Transverse colon (tissue), 4 donors: ENCODE measurements at regions not wholly inside any gene's neighbourhood (a gene's known extent, or its start where the extent isn't known, plus 50 kb on each side); places are given as distances from the start of the nearest gene placed in this dataset.
"Not testable (repeated sequence)": the region's sequence is repeated elsewhere in the genome, so short reads cannot be mapped to it uniquely, and the experiment has no call there.

Experiments
- DNase-seq: peaks from one replicate; pipeline ENCODE4 v3.0.0-alpha.2; 2019
- H3K27ac ChIP-seq, 4 donors: fragments of 200-600 bp; sonication (generic); 2 replicates each; pipeline ENCODE4 v1.5.1; 2016 to 2018; ENCODE audit warnings: inconsistent platforms in 4 of 4
- H3K27me3 ChIP-seq: fragments of 200-600 bp; sonication (generic); 2 replicates; pipeline ENCODE4 v1.5.1; 2017; ENCODE audit warnings: inconsistent platforms
- H3K36me3 ChIP-seq, 4 donors: fragments of 200-600 bp; sonication (generic); 2 replicates each; pipeline ENCODE4 v1.5.1; 2017 to 2019; ENCODE audit warnings: inconsistent platforms in 4 of 4
- H3K4me1 ChIP-seq, 4 donors: fragments of 200-600 bp; sonication (generic); 2 replicates each; pipeline ENCODE4 v1.5.1; 2017 to 2020; ENCODE audit warnings: inconsistent platforms in 4 of 4
- H3K4me3 ChIP-seq, 4 donors: fragments of 200-600 bp; sonication (generic); 1 replicate in 1 of 4; 2 replicates in 3 of 4; pipeline versions ENCODE4 v1.5.1 to v1.6.1; 2017 to 2019; ENCODE audit warnings: inconsistent platforms in 4 of 4
- H3K9me3 ChIP-seq, 2 donors: fragments of 200-600 bp; sonication (generic); 2 replicates each; pipeline ENCODE4 v1.5.1; 2017 to 2019; ENCODE audit warnings: inconsistent platforms in 2 of 2
- EP300 ChIP-seq: sonication (generic); formaldehyde crosslinking; IDR thresholded peaks from one replicate; pipeline ENCODE4 v1.6.1; 2017; ENCODE audit warnings: antibody characterized with exemption, low read depth
- POLR2A ChIP-seq: fragments of 450-650 bp; IDR thresholded peaks from one replicate; pipeline ENCODE4 v1.6.1; 2016; ENCODE audit warnings: antibody characterized with exemption, mild to moderate bottlenecking, moderate library complexity
- POLR2AphosphoS5 ChIP-seq, 3 donors: sonication (generic); formaldehyde crosslinking; IDR thresholded peaks; one replicate each; pipeline ENCODE4 v1.6.1; 2016; ENCODE audit warnings: antibody characterized with exemption in 3 of 3
- WGBS, 2 donors: methylation state at CpG; one replicate each; pipeline ENCODE4 v1.1.5; 2018; ENCODE audit warnings: low coverage in 1 of 2; 5-methylcytosine and 5-hydroxymethylcytosine counted together
- in situ Hi-C, 4 donors: fragments of 200-750 bp; cut with MboI; loops; one replicate each; pipeline versions ENCODE4 v1.15.0 to v1.15.1; 2017; ENCODE audit warnings: low sequenced_read_pairs in 3 of 4, low pct_ligation_motif_present in 1 of 4, low pct_unique_long_range_greater_than_20kb in 1 of 4
- intact Hi-C: fragments of 100-400 bp; cut with DNase I; formaldehyde crosslinking; loops from one replicate; pipeline ENCODE4 v1.15.1; 2023; ENCODE audit warnings: low total_unique reads
- TF ChIP-seq, protein P1 (sequence below), 5 experiments: fragments of 200-600 bp in 3 of 5; fragments of 450-650 bp in 2 of 5; sonication (generic) in 3 of 5; IDR thresholded peaks; 1 replicate in 2 of 5; 2 replicates in 3 of 5; pipeline ENCODE4 v1.5.1; 2016 to 2017; ENCODE audit warnings: antibody characterized with exemption in 5 of 5, inconsistent platforms in 3 of 5, mild to moderate bottlenecking in 2 of 5, moderate library complexity in 1 of 5

DNA sequence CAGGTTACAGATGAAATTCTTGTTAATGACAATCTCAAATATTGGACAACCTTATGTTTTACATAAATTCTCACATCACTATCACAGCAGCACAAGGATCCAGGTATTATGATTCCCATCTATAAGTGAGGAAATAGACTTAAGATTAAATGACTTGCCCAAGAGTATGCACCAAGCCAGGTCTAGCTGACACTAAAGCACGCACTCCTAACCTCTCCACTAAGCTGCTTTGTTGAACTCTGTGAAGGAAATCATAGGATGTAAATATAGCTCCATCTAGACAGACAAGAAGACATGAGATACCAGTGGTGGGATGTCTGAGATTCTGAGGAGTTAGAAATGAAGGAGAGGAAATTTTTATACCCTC is 87.9 kb downstream of the PHLDA1 start:
- in situ Hi-C loops (no loop called here), intact Hi-C loops (no loop called here)
- H3K4me1 ChIP-seq: peaks cover 4 to 13% (median 6%) of the 10 kb centered on the region in 4 donors
- peak overlapping the region; percentile 46 to 75 (median 68) for H3K27ac ChIP-seq
- WGBS, 2 donors: 78% methylated on average over 1 of the region's 1 CpG; no CpG with 5 or more reads in 1 of the 2 donors
- no peaks in the 10 kb centered on the region for H3K9me3 ChIP-seq
- TF ChIP-seq EP300 (no peak), POLR2A (no peak), POLR2AphosphoS5 (IDR thresholded peaks at IDR 0.05) (no peak)
- TF ChIP-seq, protein P1, sequence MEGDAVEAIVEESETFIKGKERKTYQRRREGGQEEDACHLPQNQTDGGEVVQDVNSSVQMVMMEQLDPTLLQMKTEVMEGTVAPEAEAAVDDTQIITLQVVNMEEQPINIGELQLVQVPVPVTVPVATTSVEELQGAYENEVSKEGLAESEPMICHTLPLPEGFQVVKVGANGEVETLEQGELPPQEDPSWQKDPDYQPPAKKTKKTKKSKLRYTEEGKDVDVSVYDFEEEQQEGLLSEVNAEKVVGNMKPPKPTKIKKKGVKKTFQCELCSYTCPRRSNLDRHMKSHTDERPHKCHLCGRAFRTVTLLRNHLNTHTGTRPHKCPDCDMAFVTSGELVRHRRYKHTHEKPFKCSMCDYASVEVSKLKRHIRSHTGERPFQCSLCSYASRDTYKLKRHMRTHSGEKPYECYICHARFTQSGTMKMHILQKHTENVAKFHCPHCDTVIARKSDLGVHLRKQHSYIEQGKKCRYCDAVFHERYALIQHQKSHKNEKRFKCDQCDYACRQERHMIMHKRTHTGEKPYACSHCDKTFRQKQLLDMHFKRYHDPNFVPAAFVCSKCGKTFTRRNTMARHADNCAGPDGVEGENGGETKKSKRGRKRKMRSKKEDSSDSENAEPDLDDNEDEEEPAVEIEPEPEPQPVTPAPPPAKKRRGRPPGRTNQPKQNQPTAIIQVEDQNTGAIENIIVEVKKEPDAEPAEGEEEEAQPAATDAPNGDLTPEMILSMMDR (IDR thresholded peaks at IDR 0.05): no peak
- no peak overlapping the region for H3K4me3 ChIP-seq
- no peaks in the 10 kb centered on the region for H3K36me3 ChIP-seq
- DNase-seq: no peak
- H3K27me3 ChIP-seq: no peaks in the 10 kb centered on the region

GRCh38 chr12:75941661-75942060 is 89.9 kb downstream of the PHLDA1 start:
- peaks cover 4 to 13% (median 6%) of the 10 kb centered on the region in 4 donors for H3K4me1 ChIP-seq
- no CpG with 5 or more reads among the region's 31 CpGs for WGBS, 2 donors
- H3K9me3 ChIP-seq, H3K27me3 ChIP-seq, in situ Hi-C loops, intact Hi-C loops, H3K4me3 ChIP-seq, H3K27ac ChIP-seq, H3K36me3 ChIP-seq, DNase-seq: not testable (repeated sequence)

- H3K4me1 ChIP-seq: peaks cover 0 to 9% (median 4%) of the 10 kb centered on the region in 4 donors
- intact Hi-C loops (no loop called here), in situ Hi-C loops (no loop called here)
- H3K27ac ChIP-seq: no peak overlapping the region
- WGBS, 2 donors: 66 to 79% methylated on average over 5 of the region's 5 CpGs
- no peak overlapping the region for H3K4me3 ChIP-seq
- H3K27me3 ChIP-seq: no peaks in the 10 kb centered on the region
- H3K9me3 ChIP-seq: no peaks in the 10 kb centered on the region
- H3K36me3 ChIP-seq: no peaks in the 10 kb centered on the region
- DNase-seq: no peak
- TF ChIP-seq POLR2AphosphoS5 (IDR thresholded peaks at IDR 0.05): no peak
- TF ChIP-seq POLR2A: no peak
- no peak for TF ChIP-seq EP300
- TF ChIP-seq, protein P1 (IDR thresholded peaks at IDR 0.05): no peak
Observed at GRCh38 chr12:75939016-75939642, 92.4 kb downstream of the PHLDA1 start.

DNA sequence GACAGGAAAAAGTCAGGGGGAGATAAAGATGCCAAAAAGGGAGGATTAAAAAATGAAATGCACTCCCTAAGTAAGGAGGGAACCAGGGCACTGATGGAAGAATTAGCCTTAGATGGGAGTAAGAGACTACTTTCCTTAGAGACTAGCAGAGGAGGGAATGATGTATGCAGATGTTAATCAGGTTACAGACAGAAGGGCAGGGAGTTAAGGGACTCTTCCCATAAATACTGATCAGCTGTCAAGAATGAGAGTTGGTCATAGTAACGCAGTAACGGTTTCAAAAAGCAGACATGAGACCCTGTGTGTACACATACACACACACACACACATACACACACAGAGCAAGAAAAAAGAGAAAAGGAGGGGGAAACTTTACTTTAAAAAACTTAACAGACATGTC is 93.4 kb downstream of the PHLDA1 start:
- Histone ChIP-seq H3K4me1 (peaks cover 0 to 7% (median 0%) of the 10 kb centered on the region in 4 donors), H3K36me3 (no peaks in the 10 kb centered on the region), H3K27ac (no peak overlapping the region), H3K27me3 (no peaks in the 10 kb centered on the region), H3K9me3 (no peaks in the 10 kb centered on the region), H3K4me3 (no peak overlapping the region)
- TF ChIP-seq EP300 (no peak), POLR2A (no peak), POLR2AphosphoS5 (IDR thresholded peaks at IDR 0.05) (no peak)
- TF ChIP-seq, protein P1 (IDR thresholded peaks at IDR 0.05): no peak
- in situ Hi-C loops (no loop called here), intact Hi-C loops (no loop called here)
- WGBS, 2 donors: 67 to 85% methylated on average over 2 of the region's 2 CpGs
- DNase-seq: no peak

- Histone ChIP-seq H3K27ac (no peak overlapping the region), H3K27me3 (no peaks in the 10 kb centered on the region), H3K9me3 (no peaks in the 10 kb centered on the region), H3K4me1 (peaks cover 0 to 7% (median 0%) of the 10 kb centered on the region in 4 donors), H3K36me3 (no peaks in the 10 kb centered on the region), H3K4me3 (no peak overlapping the region)
- in situ Hi-C loops (no loop called here), intact Hi-C loops (no loop called here)
- TF ChIP-seq EP300 (no peak), POLR2A (no peak), POLR2AphosphoS5 (IDR thresholded peaks at IDR 0.05) (no peak)
- TF ChIP-seq, protein P1 (IDR thresholded peaks at IDR 0.05): no peak
- 84 to 88% methylated on average over 1 of the region's 1 CpG for WGBS, 2 donors
- no peak for DNase-seq
Observed at GRCh38 chr12:75937486-75937885, 94.1 kb downstream of the PHLDA1 start.
